ENCODE measurements at regions not wholly inside any gene's neighbourhood (a gene's known extent, or its start where the extent isn't known, plus 50 kb on each side); places are given as distances from the start of the nearest gene placed in this dataset.

GRCh38 chr5:61635271-61635670 is 303.2 kb downstream of the ZSWIM6 start:
- no peak for TF ChIP-seq CTCF (IDR thresholded peaks at IDR 0.05; ENCODE audit: low read depth, low read length)
- no peak for TF ChIP-seq EZH2phosphoT487 (IDR thresholded peaks at IDR 0.05; ENCODE audit: low read depth)

Measured in OCI-LY3 (cell line).